H9 (cell line): ENCODE measurements at regions not wholly inside any gene's neighbourhood (a gene's known extent, or its start where the extent isn't known, plus 50 kb on each side); places are given as distances from the start of the nearest gene placed in this dataset.

Experiments
- DNase-seq: peaks from one replicate; pipeline ENCODE4 v3.0.0-alpha.2; 2017
- H2AFZ ChIP-seq: one replicate; pipeline ENCODE4 v1.6.1; 2013; ENCODE audit warnings: mild to moderate bottlenecking, low read length, control low read depth, moderate library complexity
- H2AK5ac ChIP-seq: 2 replicates; pipeline ENCODE4 v1.6.1; 2013; ENCODE audit warnings: low read length, control low read depth, mixed read lengths; ENCODE audit not compliant: insufficient read length
- H2BK120ac ChIP-seq: one replicate; pipeline ENCODE4 v1.6.1; 2013; ENCODE audit warnings: low read depth, mild to moderate bottlenecking, low read length, control low read depth, inconsistent platforms; ENCODE audit not compliant: poor library complexity, severe bottlenecking
- H2BK12ac ChIP-seq: 2 replicates; pipeline ENCODE4 v1.6.1; 2013; ENCODE audit warnings: low read length, control low read depth, mixed read lengths, low read depth; ENCODE audit not compliant: insufficient read length
- H2BK15ac ChIP-seq: 2 replicates; pipeline ENCODE4 v1.6.1; 2013; ENCODE audit warnings: low read depth, low read length, control low read depth
- H2BK20ac ChIP-seq: one replicate; pipeline ENCODE4 v1.6.1; 2013; ENCODE audit warnings: low read depth, mild to moderate bottlenecking, low read length, control low read depth, inconsistent platforms; ENCODE audit not compliant: poor library complexity, severe bottlenecking
- H2BK5ac ChIP-seq: 2 replicates; pipeline ENCODE4 v1.6.1; 2013; ENCODE audit warnings: low read length, control low read depth, mixed read lengths; ENCODE audit not compliant: insufficient read length
- H3K14ac ChIP-seq: 2 replicates; pipeline ENCODE4 v1.6.1; 2013; ENCODE audit warnings: low read length, control low read depth; ENCODE audit not compliant: insufficient read depth
- H3K18ac ChIP-seq: 2 replicates; pipeline ENCODE4 v1.6.1; 2013; ENCODE audit warnings: low read depth, mild to moderate bottlenecking, mixed read lengths, low read length, control low read depth; ENCODE audit not compliant: insufficient read length
- H3K23ac ChIP-seq: 2 replicates; pipeline ENCODE4 v1.6.1; 2013; ENCODE audit warnings: low read length, control low read depth, mixed read lengths, low read depth; ENCODE audit not compliant: insufficient read length
- H3K23me2 ChIP-seq: 2 replicates; pipeline ENCODE4 v1.6.1; 2013; ENCODE audit warnings: low read depth, mild to moderate bottlenecking, mixed read lengths, low read length, control low read depth; ENCODE audit not compliant: insufficient read length, poor library complexity, severe bottlenecking
- H3K27ac ChIP-seq: 2 replicates; pipeline ENCODE4 v1.5.1; 2013; ENCODE audit warnings: low read length, control low read depth, mixed read lengths, low read depth; ENCODE audit not compliant: insufficient read length
- H3K27me3 ChIP-seq: 2 replicates; pipeline ENCODE4 v1.6.1; 2013; ENCODE audit warnings: low read length, control low read depth, inconsistent platforms; ENCODE audit not compliant: insufficient read depth
- H3K4ac ChIP-seq: 2 replicates; pipeline ENCODE4 v1.6.1; 2013; ENCODE audit warnings: low read depth, mild to moderate bottlenecking, control low read depth, inconsistent platforms, low read length, moderate library complexity
- H3K4me1 ChIP-seq: 2 replicates; pipeline ENCODE4 v1.6.1; 2013; ENCODE audit warnings: low read length, control low read depth, inconsistent platforms; ENCODE audit not compliant: insufficient read depth
- H3K4me2 ChIP-seq: 2 replicates; pipeline ENCODE4 v1.6.1; 2013; ENCODE audit warnings: low read length, control low read depth, mixed read lengths; ENCODE audit not compliant: insufficient read length, insufficient read depth
- H3K56ac ChIP-seq: 2 replicates; pipeline ENCODE4 v1.6.1; 2013; ENCODE audit warnings: low read depth, mild to moderate bottlenecking, mixed read lengths, low read length, control low read depth; ENCODE audit not compliant: insufficient read length
- H3K79me1 ChIP-seq: 2 replicates; pipeline ENCODE4 v1.6.1; 2013; ENCODE audit warnings: low read depth, mild to moderate bottlenecking, moderate library complexity, low read length, control low read depth, inconsistent platforms; ENCODE audit not compliant: insufficient read depth, poor library complexity, severe bottlenecking
- H3K79me2 ChIP-seq: 2 replicates; pipeline ENCODE4 v1.6.1; 2013; ENCODE audit warnings: low read length, control low read depth, inconsistent platforms; ENCODE audit not compliant: insufficient read depth
- H3K9ac ChIP-seq: 2 replicates; pipeline ENCODE4 v1.6.1; 2013; ENCODE audit warnings: low read length, control low read depth, mixed read lengths; ENCODE audit not compliant: insufficient read length; ENCODE audit errors: extremely low read depth
- H3K9me3 ChIP-seq: one replicate; pipeline ENCODE4 v1.6.1; 2013; ENCODE audit warnings: low read depth, low read length, inconsistent platforms; ENCODE audit not compliant: control insufficient read depth
- H3T11ph ChIP-seq: one replicate; pipeline ENCODE4 v1.6.1; 2013; ENCODE audit warnings: mild to moderate bottlenecking, low read length, control low read depth, inconsistent platforms
- H4K20me1 ChIP-seq: one replicate; pipeline ENCODE4 v1.6.1; 2013; ENCODE audit not compliant: control insufficient read depth, insufficient read length, insufficient read depth
- H4K5ac ChIP-seq: 2 replicates; pipeline ENCODE4 v1.6.1; 2013; ENCODE audit warnings: low read depth, mild to moderate bottlenecking, mixed read lengths, low read length, control low read depth; ENCODE audit not compliant: insufficient read length
- H4K8ac ChIP-seq: replicated peaks from 2 replicates; pipeline ENCODE4 v1.6.1; 2013; ENCODE audit warnings: low read length, control low read depth, mixed read lengths, low read depth; ENCODE audit not compliant: insufficient read length
- H4K91ac ChIP-seq: 2 replicates; pipeline ENCODE4 v1.6.1; 2013; ENCODE audit warnings: low read depth, mild to moderate bottlenecking, moderate library complexity, mixed read lengths, low read length, control low read depth; ENCODE audit not compliant: insufficient read length
- H3K27ac Mint-ChIP-seq, 3 experiments: 2 replicates in 2 of 3; 3 replicates in 1 of 3; pipeline ENCODE4 v1.8.0; 2020 to 2021; ENCODE audit warnings: mixed read lengths in 3 of 3, mild to moderate bottlenecking in 1 of 3, moderate library complexity in 1 of 3
- H3K27me3 Mint-ChIP-seq: 2 replicates; pipeline ENCODE4 v1.8.0; 2021; ENCODE audit warnings: low read depth, mild to moderate bottlenecking, moderate library complexity, mixed read lengths
- H3K36me3 Mint-ChIP-seq, 3 experiments: 2 replicates in 2 of 3; 3 replicates in 1 of 3; pipeline ENCODE4 v1.8.0; 2020 to 2021; ENCODE audit warnings: low read depth in 3 of 3, mixed read lengths in 3 of 3; ENCODE audit not compliant: insufficient read depth in 1 of 3
- H3K4me1 Mint-ChIP-seq, 2 experiments: 2 replicates each; pipeline ENCODE4 v1.8.0; 2020; ENCODE audit warnings: mixed read lengths in 2 of 2
- H3K4me3 Mint-ChIP-seq, 2 experiments: 2 replicates in 1 of 2; 3 replicates in 1 of 2; pipeline ENCODE4 v1.8.0; 2020 to 2021; ENCODE audit warnings: mild to moderate bottlenecking in 2 of 2, mixed read lengths in 2 of 2, moderate library complexity in 1 of 2
- H3K9me3 Mint-ChIP-seq, 2 experiments: 2 replicates in 1 of 2; 3 replicates in 1 of 2; pipeline ENCODE4 v1.8.0; 2020; ENCODE audit warnings: mild to moderate bottlenecking in 2 of 2, mixed read lengths in 2 of 2, moderate library complexity in 1 of 2
- WGBS: extraction: QIAGEN DNeasy Blood & Tissue Kit; methylation state at CpG from one replicate; pipeline ENCODE4 v1.1.7; 2013; ENCODE audit warnings: missing lambda C conversion rate, low lambda C conversion rate, mixed read lengths; ENCODE audit not compliant: insufficient read length; ENCODE audit errors: extremely low coverage; 5-methylcytosine and 5-hydroxymethylcytosine counted together
- TF ChIP-seq, protein P1 (sequence below): fragments of 200-600 bp; sonication (generic); conservative IDR thresholded peaks from 3 replicates; pipeline ENCODE4 v1.8.0; 2021; ENCODE audit warnings: antibody characterized with exemption, mild to moderate bottlenecking

- DNase-seq: no peak
- Histone ChIP-seq H3K79me2 (no peaks in the 10 kb centered on the region), H3K14ac (no peak overlapping the region), H3K56ac (no peak overlapping the region), H2BK12ac (no peak overlapping the region), H4K5ac (no peak overlapping the region), H3T11ph (no peak overlapping the region), H3K4ac (no peak overlapping the region), H3K4me1 (no peaks in the 10 kb centered on the region), H2AFZ (no peak overlapping the region), H3K27me3 (no peaks in the 10 kb centered on the region), H2BK120ac (no peak overlapping the region), H4K20me1 (no peaks in the 10 kb centered on the region), H3K9ac (no peak overlapping the region), H2BK20ac (no peak overlapping the region), H2BK5ac (no peak overlapping the region), H3K23ac (no peak overlapping the region), H3K9me3 (no peaks in the 10 kb centered on the region), H2AK5ac (no peak overlapping the region), H2BK15ac (no peak overlapping the region), H3K4me2 (no peak overlapping the region), H3K79me1 (no peaks in the 10 kb centered on the region), H4K91ac (no peak overlapping the region), H3K23me2 (no peaks in the 10 kb centered on the region), H4K8ac (no peak overlapping the region), H3K18ac (no peak overlapping the region), H3K27ac (no peak overlapping the region)
- Mint-ChIP-seq H3K4me1 (peaks cover 15 to 19% of the 10 kb centered on the region in 2 experiments), H3K36me3 (peaks cover 0 to 4% (median 0%) of the 10 kb centered on the region in 3 experiments; a peak in 2 of 7 replicates), H3K27ac (no peak overlapping the region), H3K9me3 (no peaks in the 10 kb centered on the region; a peak in 2 of 5 replicates), H3K4me3 (no peak overlapping the region), H3K27me3 (no peaks in the 10 kb centered on the region; the same call in 1 of the 2 replicates)
- TF ChIP-seq, protein P1, sequence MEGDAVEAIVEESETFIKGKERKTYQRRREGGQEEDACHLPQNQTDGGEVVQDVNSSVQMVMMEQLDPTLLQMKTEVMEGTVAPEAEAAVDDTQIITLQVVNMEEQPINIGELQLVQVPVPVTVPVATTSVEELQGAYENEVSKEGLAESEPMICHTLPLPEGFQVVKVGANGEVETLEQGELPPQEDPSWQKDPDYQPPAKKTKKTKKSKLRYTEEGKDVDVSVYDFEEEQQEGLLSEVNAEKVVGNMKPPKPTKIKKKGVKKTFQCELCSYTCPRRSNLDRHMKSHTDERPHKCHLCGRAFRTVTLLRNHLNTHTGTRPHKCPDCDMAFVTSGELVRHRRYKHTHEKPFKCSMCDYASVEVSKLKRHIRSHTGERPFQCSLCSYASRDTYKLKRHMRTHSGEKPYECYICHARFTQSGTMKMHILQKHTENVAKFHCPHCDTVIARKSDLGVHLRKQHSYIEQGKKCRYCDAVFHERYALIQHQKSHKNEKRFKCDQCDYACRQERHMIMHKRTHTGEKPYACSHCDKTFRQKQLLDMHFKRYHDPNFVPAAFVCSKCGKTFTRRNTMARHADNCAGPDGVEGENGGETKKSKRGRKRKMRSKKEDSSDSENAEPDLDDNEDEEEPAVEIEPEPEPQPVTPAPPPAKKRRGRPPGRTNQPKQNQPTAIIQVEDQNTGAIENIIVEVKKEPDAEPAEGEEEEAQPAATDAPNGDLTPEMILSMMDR: no peak
- no CpG with 5 or more reads among the region's 4 CpGs for WGBS
Observed at GRCh38 chr15:38674448-38674847, 109.8 kb upstream of the RASGRP1 start.
